Ovary (tissue), 7 donors: ENCODE measurements at regions not wholly inside any gene's neighbourhood (a gene's known extent, or its start where the extent isn't known, plus 50 kb on each side); places are given as distances from the start of the nearest gene placed in this dataset.

Experiments
- DNase-seq, 5 donors: peaks; one replicate each; pipeline ENCODE4 v3.0.0-alpha.2; 2019 to 2020
- H3K27ac ChIP-seq, 2 donors: fragments of 200-600 bp; one replicate each; pipeline versions ENCODE4 v1.5.1 to v1.8.0; 2019 to 2022
- H3K27me3 ChIP-seq: fragments of 200-600 bp; one replicate; pipeline ENCODE4 v1.8.0; 2022
- H3K36me3 ChIP-seq: fragments of 200-600 bp; sonication (generic); one replicate; pipeline ENCODE4 v1.5.1; 2019
- H3K4me1 ChIP-seq: one replicate; pipeline ENCODE4 v1.8.1; 2013; ENCODE audit warnings: mild to moderate bottlenecking, moderate library complexity; ENCODE audit not compliant: insufficient read depth
- H3K4me3 ChIP-seq: fragments of 200-600 bp; sonication (generic); one replicate; pipeline ENCODE4 v1.5.1; 2017
- H3K9me3 ChIP-seq, 2 donors: fragments of 200-600 bp in 1 of 2; sonication (generic) in 1 of 2; one replicate each; pipeline versions ENCODE4 v1.5.1 to v1.8.1; 2013 to 2019; ENCODE audit warnings: mild to moderate bottlenecking in 1 of 2, moderate library complexity in 1 of 2
- CTCF ChIP-seq, 3 donors: fragments of 450-650 bp in 2 of 3; fragments of 200-600 bp in 1 of 3; IDR thresholded peaks; one replicate each; pipeline versions ENCODE4 v1.5.1 to v1.8.0; 2016 to 2022; ENCODE audit warnings: antibody characterized with exemption in 3 of 3, mild to moderate bottlenecking in 1 of 3
- EP300 ChIP-seq: sonication (generic); formaldehyde crosslinking; IDR thresholded peaks from one replicate; pipeline ENCODE4 v1.6.1; 2017; ENCODE audit warnings: antibody characterized with exemption
- POLR2A ChIP-seq: fragments of 450-650 bp; IDR thresholded peaks from one replicate; pipeline ENCODE4 v1.6.1; 2017; ENCODE audit warnings: antibody characterized with exemption, mild to moderate bottlenecking, moderate library complexity
- WGBS, 3 donors: extraction: QIAGEN DNeasy Blood & Tissue Kit in 1 of 3; methylation state at CpG; one replicate each; pipeline versions ENCODE4 v1.1.5 to v1.1.7; 2013 to 2017; 5-methylcytosine and 5-hydroxymethylcytosine counted together
- intact Hi-C, 4 donors: fragments of 100-400 bp; cut with DNase I; formaldehyde crosslinking; loops; one replicate each; pipeline versions ENCODE4 v1.11.0 to v1.15.1; 2022 to 2023
- donor health status: DM: no; HTN: no; CAD: no; lungs with moderate emphysema.
- donor health status: DM: no; HTN: no; CAD: no.
- donor health status: Bipolar disorder and iron deficiency.
- donor health status: DM: no; HTN: no; CAD: no.
- donor health status: DM: yes; HTN: yes; CAD: no.

DNA sequence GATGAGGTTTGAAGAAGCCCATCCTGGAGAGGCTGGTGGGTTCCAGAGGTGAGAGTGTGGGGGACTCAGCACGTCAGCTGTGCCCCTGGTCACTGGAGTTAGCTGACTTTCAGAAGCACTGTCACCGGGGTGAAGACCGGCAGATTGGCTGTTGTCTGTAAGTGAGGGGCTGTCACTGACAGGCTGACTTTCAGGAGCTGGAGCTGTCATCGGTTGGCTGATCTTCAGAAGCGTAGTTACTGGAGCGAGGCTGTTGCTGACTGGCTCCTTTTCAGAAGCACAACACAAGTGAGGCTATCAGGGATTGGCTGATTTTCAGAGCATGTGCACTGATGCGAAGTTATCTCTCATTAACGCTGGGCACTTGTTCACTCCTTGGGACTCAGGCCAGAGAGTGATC is 738.4 kb upstream of the ID2 start:
- Histone ChIP-seq H3K36me3 (no peaks in the 10 kb centered on the region), H3K27ac (no peak overlapping the region), H3K9me3 (no peaks in the 10 kb centered on the region), H3K27me3 (no peaks in the 10 kb centered on the region), H3K4me1 (no peaks in the 10 kb centered on the region), H3K4me3 (no peak overlapping the region)
- 77 to 81% (median 80%) methylated on average over 8 of the region's 8 CpGs for WGBS, 3 donors
- intact Hi-C loops, result no loop called here
- no peak for DNase-seq
- TF ChIP-seq POLR2A (no peak), EP300 (no peak), CTCF (IDR thresholded peaks at IDR 0.05) (no peak)

- intact Hi-C loops, result no loop called here
- DNase-seq, result no peak
- WGBS, 3 donors, result 93 to 100% (median 94%) methylated on average over 1 of the region's 1 CpG
- no peaks in the 10 kb centered on the region for H3K4me1 ChIP-seq
- no peak overlapping the region for H3K4me3 ChIP-seq
- no peaks in the 10 kb centered on the region for H3K36me3 ChIP-seq
- no peak overlapping the region for H3K27ac ChIP-seq
- no peaks in the 10 kb centered on the region for H3K27me3 ChIP-seq
- H3K9me3 ChIP-seq, result no peaks in the 10 kb centered on the region
- TF ChIP-seq POLR2A (no peak), CTCF (IDR thresholded peaks at IDR 0.05) (no peak), EP300 (no peak)
Measured at GRCh38 chr2:7945026-7945425, 736.8 kb upstream of the ID2 start.

- intact Hi-C loops, result no loop called here
- no peak overlapping the region for H3K4me3 ChIP-seq
- no peak for TF ChIP-seq EP300
- no peak for TF ChIP-seq POLR2A
- TF ChIP-seq CTCF (IDR thresholded peaks at IDR 0.05), result no peak
- H3K4me1 ChIP-seq, result peaks cover 10% of the 10 kb centered on the region
- WGBS, 3 donors, result 28 to 37% (median 33%) methylated on average over 13 of the region's 13 CpGs
- H3K36me3 ChIP-seq, result no peaks in the 10 kb centered on the region
- DNase-seq, result no peak
- peak overlapping the region in 1 of 2 donors; percentile 10 for H3K27ac ChIP-seq
- no peaks in the 10 kb centered on the region for H3K27me3 ChIP-seq
- no peaks in the 10 kb centered on the region for H3K9me3 ChIP-seq
Measured at GRCh38 chr2:7950035-7950612, 731.7 kb upstream of the ID2 start.

- WGBS, 3 donors, result 94 to 100% (median 94%) methylated on average over 5 of the region's 5 CpGs
- intact Hi-C loops, result no loop called here
- no peak overlapping the region for H3K4me3 ChIP-seq
- no peaks in the 10 kb centered on the region for H3K36me3 ChIP-seq
- no peak overlapping the region for H3K27ac ChIP-seq
- no peak for TF ChIP-seq EP300
- no peak for TF ChIP-seq CTCF (IDR thresholded peaks at IDR 0.05)
- TF ChIP-seq POLR2A, result no peak
- no peaks in the 10 kb centered on the region for H3K9me3 ChIP-seq
- H3K27me3 ChIP-seq, result no peaks in the 10 kb centered on the region
- H3K4me1 ChIP-seq, result peaks cover 10% of the 10 kb centered on the region
- DNase-seq, result no peak
Measured at GRCh38 chr2:7951001-7951400, 730.9 kb upstream of the ID2 start.
